Activated CD4-positive, alpha-beta T cell treated with anti-CD3 and anti-CD28 coated beads, Interleukin-2, Interleukin-4, amounts not matched to agents 100 ng/mL and 50 ng/mL, durations not matched to agents 16 hours and 8 hours (primary cell): ENCODE measurements at regions not wholly inside any gene's neighbourhood (a gene's known extent, or its start where the extent isn't known, plus 50 kb on each side); places are given as distances from the start of the nearest gene placed in this dataset.
"Not testable (repeated sequence)": the region's sequence is repeated elsewhere in the genome, so short reads cannot be mapped to it uniquely, and the experiment has no call there.

Experiments
- DNase-seq: peaks from one replicate; pipeline ENCODE4 v3.0.0-alpha.2; 2020; ENCODE audit warnings: low spot score

DNA sequence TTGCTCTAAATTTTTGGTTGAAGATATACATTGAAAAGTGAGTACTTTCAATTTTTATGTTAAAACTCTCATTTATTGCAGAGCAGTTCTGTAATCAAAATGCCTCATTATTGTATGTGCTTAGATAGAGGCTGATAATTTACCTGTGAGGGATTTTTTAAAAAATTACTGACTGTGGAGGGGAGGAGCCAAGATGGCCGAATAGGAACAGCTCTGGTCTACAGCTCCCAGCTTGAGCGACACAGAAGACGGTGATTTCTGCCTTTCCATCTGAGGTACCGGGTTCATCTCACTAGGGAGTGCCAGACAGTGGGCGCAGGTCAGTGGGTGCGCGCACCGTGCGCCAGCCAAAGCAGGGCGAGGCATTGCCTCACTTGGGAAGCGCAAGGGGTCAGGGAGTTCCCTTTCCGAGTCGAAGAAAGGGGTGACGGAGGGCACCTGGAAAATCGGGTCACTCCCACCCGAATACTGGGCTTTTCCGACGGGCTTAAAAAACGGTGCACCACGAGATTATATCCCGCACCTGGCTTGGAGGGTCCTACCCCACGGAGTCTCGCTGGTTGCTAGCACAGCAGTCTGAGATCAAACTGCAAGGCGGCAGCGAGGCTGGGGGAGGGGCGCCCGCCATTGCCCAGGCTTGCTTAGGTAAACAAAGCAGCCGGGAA is 89.4 kb downstream of the DDX11 start:
- DNase-seq = not testable (repeated sequence)

DNA sequence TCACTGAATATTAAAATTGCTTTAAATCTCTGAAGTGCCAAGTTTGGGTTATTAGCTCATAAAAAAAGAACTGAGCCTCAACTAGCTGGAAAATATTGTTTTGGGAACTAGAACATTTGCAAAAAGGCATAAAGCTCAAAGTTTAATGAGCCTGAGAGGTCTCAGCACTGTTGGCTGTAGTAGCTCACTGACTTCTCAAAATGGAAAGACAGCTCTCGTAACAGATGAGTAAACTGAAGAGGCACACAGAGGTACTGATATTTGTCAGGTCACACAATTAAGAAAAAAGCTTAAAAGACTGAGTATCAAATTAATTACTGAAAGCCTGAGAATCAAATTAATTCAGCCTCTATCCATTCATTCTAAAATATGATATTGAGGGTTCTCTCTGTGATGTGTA is 100.6 kb downstream of the DDX11 start:
- not testable (repeated sequence) for DNase-seq

DNA sequence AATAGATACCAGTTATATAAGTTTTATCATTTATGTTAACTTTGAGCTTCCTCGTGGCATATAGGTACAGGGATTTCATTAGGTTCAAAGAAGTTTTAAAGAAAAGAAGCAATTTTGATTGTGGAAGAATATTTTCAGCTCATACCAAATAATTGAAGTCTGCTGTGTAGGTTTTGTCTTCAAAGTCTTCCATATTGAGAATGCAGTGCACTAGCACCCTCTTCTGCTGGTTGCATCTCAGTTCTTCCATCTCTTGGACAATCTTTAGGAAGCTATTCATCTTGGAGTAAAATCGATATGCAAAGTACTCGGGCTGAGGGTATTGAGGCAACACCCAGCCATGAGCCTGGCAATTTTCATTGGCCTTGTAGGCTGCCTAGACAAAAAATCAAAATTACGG is 103.9 kb downstream of the DDX11 start:
- not testable (repeated sequence) for DNase-seq

DNA sequence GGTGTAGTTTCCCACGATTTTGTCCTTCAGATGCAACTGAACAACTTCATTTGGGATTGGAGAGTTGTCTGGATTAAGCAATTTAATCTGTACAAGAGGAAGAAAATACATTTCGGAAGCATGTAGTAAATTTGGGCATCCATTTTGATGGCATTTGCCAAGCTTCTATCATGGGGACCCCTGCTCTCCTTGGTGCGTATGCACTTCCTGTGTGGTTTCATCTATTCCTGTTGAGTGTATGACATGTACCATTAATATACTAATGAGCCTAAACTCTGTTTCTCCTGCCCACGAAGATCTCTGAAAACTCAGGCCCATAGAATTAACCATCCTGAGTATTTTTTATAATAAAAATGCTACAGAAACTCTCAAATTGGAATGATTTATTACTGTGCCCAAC is 105.2 kb downstream of the DDX11 start:
- not testable (repeated sequence) for DNase-seq

DNA sequence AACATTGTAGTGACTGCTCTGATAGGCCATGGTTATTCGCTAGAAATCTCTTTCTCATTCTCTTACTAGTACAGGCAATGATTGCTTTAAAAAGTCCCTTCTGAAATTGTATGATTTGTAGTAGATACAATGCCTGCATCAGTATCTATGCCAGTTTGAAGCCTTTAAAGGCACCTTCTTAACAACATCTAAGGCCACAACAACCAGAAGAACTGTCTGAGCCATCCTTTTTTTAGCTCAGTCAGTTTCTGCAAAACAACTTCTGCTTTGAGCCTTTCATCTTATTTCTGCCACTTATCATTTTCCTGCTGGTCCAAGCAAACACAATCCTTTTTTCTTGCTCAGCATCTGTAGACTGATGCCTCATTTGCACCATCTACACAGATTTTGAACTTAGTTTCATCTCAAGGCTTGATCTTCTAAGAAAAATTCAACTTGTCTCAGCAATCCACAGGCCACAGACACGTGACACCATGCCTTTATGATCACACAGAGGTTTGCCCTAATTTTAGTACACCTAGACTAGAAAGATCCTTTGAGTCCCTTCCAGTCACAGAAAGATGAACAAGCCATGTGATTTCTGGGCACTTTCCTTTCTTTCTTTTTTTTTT is 106.1 kb downstream of the DDX11 start:
- DNase-seq = not testable (repeated sequence)

DNA sequence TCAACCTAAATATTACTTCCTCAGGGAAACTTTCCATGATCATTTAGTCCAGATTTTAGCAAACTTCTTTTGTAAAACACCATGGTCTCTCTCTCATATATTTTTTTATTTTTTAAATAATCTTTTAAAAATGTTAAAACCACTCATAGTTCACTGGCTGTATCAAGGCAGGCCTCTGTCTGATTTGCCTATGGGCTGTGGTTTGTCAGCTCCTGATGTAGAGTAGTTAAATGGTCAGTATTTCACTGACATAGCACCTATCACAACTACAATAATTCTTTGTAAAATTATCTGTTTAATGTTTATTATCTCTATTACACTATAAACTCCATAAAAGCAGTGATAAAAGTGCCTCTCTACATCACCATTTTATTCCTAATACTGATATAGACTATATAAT is 108.9 kb downstream of the DDX11 start:
- DNase-seq = not testable (repeated sequence)

DNA sequence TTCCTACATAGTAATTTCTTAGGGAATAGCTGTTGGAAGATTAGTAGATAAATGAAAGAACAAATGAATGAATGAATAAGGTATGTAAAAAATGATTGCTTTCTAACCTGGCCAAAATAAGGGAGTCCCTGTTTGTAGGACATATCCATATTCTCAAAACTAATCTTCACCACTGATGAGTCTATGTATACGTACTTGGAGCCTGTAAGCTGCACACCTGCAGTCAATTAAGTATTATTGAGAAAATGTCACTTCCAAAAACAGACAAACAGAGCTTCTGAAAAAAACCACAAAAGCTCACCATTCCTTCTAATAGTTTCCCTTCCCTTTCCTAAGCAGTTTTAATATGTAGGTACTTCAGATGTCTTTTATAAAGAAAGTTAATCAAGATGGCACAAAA is 109.4 kb downstream of the DDX11 start:
- DNase-seq = not testable (repeated sequence)

DNA sequence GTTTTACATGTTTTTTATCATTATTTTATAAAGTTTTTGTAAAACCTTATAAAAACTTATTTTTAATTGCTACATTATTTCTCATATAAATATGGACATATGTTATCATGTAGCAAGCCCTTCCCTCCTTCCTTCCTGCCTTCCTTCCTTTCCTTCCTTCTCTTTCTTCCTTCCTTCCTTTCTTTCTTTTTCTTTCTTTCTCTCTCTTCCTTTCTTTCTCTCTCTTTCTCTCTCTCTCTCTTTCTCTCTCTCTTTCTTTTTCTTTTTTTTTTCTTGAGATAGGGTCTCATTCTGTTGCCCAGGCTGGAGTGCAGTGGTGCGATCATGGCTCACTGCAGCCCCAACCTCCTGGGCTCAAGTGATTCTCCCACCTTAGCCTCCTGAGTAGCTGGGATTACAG is 110.2 kb downstream of the DDX11 start:
- DNase-seq = not testable (repeated sequence)

DNA sequence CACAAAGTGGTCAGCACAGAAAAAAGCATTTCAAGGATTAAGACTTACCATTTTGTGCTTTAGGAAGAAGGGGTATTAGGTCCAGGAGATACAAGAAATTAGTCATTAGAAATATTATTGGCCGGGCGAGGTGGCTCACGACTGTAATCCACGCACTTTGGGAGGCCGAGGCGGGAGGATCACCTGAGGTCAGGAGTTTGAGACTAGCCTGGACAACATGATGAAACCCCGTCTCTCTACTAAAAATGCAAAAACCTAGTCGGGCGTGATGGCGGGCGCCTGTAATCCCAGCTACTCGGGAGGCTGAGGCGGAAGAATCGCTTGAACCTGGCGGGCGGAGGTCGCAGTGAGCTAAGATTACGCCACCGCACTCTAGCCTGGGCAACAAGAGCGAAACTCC is 111.0 kb downstream of the DDX11 start:
- not testable (repeated sequence) for DNase-seq

DNA sequence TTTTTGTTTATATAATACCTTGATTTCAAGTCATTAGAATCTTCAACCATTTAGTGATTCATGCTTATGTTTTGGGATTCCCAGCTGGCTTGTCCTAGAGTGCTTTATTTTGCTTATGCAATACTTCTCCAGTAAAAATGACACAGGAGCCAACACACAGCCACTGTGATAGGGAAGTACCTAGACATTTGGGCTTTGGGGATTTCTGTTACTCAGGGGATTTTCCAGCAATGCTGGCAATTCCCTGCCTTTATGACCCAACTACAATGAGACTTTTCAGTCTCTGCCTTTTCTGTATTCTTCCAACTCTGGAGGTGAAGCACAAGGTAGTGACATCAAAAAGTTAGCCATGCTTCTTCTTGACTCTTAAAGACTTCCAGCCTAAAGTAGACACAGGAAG is 119.0 kb downstream of the DDX11 start:
- DNase-seq = not testable (repeated sequence)

DNA sequence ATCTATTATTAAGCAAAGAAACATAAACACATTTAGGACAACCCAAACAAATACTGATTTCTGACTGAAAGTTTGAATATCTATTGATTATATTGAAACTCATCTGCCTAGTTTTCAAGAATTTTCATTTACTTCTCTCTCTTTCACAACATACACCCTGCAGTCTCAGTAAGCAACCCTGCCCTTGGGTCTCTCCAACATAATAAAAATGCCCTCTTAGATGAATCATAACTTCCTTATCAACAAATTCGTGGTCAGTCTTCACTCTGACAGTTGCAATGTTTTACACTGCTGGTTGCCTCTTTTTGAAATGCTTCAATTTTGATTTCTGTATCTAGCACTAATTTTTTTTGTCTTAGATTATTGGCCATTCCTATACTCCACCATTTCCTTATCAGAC is 122.0 kb downstream of the DDX11 start:
- not testable (repeated sequence) for DNase-seq

DNA sequence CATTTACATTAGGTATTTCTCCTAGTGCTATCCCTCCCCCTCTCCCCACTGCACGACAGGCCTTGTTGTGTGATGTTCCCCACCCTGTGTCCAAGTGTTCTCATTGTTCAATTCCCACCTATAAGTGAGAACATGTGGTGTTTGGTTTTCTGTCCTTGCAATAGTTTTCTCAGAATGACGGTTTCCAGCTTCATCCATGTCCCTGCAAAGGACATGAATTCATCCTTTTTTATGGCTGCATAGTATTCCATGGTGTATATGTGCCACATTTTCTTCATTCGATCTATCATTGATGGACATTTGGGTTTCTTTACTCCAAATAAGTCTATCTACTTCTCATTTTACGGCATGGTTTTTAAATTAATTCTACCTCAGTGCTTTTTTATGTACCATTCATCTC is 125.8 kb downstream of the DDX11 start:
- not testable (repeated sequence) for DNase-seq

DNA sequence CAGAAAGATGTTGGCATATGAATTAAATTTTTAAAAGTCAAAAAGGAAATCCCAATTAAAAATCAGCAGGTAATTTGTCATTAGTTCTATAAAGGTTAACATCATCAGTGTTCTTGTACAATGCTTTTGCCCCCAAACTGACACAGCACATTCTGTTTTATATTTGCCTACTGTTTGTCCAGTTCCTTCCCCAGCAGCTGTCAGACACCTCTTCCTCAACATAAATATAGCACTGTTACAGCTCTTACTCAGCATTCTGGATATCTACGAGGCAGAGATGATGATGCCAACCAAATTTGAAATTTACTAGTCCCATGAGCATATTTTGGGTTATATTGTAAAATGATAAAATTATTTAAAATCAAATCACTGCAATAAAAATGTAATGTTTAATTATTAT is 124.6 kb downstream of the SINHCAF start:
- no peak for DNase-seq

DNA sequence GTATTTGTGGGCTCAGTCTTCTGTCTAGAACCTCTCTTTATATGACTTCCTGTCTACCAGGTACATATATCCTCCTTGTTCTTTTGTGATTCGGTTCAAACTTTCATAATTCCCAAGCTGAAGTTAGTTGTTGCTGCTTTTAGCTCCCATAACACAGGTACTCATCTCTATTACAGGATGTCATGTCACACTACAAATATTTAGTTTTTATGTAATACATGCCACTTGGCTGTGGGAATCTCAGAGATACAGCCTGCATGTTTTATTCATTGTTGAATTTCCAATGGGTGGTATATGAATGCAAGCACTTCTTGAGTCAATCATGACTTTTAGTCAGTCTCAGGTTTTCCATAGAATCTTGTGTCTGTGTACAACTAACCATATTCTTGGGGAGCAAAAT is 122.7 kb downstream of the SINHCAF start:
- no peak for DNase-seq

DNA sequence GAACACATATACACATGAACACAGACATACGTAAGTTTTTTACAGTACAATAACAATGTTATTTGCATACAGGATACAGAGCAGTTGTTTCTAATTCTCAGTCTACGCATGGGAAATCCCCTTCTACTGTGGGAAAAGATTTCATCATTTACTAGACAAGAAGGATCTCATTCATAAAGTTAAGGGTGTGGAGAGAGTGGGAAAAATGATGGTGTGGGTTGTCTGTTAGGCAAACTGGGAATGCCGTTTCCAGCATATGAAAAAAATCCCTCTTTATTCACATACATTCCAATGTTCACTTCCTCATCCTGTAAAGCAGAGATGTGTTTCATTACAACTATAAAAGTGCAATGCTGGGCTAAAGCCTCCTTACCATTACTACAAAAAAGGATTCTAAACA is 120.9 kb downstream of the SINHCAF start:
- DNase-seq = peak; percentile 41

DNA sequence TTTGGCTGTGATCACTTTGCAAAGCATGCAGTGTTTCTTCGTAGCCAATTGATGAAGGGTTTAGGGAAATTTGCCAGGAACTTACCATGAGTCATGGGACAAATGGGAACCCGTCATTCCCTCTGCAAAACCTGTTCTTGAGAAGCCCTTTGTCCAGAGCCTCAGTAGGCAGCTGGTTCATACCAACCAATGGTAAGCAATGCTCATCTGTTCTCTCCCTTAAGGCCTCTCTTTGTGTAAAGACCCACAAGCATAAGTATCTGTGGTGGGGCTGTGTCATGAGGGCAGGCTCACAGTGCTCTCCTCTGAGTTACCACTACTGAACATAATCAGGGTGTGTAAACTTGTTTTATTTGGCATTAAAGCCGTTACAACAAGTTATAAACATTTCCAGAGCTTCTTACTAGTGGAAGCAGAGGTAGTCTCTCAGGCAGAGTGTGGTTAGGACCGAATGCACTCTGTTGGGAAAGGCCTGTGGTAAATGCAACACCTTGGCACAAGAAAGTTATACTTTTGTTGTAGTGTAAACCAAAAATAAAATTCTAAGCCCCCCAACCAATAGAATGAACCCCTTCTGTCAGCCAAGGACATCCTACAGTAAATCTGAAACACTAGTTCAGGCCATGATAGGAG is 119.8 kb downstream of the SINHCAF start:
- DNase-seq = no peak

DNA sequence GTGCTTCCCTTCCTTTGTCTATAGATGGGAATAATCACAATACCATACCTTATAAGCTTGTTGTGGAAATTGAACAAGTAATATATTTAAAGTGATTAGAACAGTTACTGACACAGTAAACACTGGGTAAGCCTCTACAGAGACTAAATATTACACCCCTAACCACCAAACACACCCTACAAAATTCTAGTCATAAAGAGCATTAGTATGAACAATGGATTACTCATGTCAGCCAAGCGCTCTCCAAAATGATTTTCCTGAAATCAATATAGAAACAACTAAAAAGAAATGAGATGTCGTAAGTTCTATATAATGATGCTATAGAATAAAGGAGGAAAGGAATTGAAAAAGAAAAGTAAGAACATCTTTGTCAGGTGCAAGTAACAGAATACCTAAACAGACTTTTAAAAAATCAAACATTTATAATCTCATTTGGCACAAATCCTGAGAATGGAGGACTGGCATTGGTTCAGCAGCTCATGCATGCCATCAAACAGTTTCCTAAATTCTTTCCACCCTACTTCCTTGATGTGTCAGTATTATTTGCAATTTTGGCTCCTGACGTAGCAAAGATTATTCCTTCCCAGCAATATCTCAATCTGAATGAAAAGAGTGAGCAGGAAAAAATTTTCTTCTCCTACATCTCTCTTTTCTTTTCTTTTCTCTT is 118.0 kb downstream of the SINHCAF start:
- DNase-seq = no peak

DNA sequence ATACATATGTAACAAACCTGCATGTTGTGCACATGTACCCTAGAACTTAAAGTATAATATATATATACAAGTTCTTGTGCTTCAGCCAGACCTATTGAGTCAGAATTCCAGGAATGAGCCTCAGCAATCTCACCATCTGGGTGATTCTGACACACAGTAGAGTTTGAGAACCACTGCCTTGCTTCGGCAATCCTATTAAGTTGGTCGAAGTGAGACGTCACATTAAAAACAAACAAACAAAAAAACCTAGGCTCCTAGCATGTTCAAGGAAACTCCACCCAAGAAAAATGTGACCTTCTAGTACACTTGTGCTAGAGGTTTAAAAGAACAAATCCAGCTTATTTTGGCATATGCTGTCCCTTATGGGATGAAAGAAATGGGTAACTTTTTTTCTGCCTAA is 115.8 kb downstream of the SINHCAF start:
- no peak for DNase-seq

DNA sequence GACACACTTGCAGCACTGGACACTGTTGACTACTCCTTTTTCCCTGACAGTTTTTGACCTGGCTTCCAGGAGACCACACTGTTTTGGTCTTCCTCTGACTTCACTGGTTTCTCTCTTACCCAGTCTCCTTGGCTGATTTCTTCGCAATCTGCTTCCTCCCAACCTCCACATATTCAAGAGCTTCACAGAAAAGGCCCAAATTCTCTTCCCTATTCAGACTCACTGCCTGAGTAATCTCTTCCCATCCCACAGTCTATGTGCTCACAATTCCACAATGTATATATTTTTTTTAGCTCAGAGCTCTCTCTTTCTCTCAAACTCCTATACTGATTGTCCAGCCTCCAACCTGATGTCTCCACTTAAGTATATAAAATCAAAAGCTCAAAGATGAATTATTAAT is 115.4 kb downstream of the SINHCAF start:
- DNase-seq = no peak

DNA sequence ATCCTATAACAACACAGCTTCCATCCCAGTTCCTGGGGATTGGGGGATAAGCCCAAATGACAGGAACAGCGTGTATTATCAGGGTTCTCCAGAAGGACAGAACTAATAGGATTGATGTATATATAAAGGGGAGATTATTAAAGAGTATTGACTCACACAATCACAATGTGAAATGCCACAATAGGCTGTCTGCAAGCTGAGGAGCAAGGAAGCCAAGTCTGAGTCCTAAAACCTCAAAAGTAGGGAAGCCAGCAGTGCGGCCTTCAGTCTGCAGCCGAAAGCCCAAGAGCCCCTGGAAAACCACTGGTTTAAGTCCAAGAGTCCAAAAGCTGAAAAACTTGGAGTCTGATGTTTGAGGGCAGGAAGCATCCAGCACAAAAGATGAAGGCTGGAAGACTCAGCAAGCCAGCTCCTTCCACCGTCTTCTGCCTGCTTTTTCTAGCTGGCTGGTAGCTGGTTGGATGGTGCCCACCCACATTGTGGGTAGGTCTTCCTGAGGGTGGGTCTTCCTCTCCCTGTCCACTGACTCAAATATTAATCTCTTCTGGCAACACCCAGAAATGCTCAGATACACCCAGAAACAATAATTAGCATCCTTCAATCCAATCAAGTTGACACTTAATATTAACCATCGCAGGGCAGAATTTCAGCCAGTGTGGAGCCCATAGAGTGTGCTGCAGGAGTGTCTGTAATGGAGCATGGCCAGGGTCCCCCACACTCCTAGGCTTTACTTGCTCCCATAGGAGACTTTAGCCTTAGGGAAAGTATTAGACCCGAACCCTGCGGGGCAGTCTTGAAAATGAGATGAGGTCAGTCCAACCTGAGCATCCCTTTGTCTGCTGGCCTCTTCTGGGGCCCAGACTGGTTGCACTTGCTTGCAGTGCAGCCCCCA is 111.1 kb downstream of the SINHCAF start:
- DNase-seq = no peak

DNA sequence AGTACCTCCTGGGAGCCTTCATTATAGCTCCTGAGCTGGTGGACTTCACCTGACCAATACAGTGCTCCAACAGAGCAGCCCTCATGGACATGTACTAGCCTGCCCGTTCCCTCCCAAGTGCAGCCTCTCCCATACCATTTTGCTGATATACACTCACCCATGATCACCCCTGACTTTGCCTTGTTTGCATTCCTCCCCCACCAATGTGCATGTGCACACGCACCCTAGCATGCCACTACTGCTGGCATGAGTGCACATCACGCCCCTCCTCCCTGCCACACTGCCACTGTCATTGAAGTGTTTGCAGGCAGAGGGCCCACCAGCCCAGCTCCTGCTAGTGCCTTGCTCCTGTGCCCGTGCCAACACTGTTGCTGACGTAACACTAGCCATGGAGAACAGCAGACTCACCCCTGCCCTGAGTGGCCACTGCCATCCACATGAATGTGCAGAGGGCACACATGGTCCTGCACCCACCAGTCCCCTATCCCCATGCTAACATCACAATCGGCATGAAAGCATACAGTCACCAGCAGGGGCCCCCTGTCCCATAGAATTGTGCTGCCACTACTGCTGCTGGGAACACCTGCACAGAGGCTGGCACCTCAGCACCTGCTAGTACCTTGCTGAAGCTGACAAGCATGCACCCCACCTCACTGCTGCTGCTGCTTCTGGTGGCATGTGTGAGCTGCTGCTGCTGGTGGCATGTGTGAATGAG is 110.3 kb downstream of the SINHCAF start:
- DNase-seq = no peak
